ENCODE measurements at regions not wholly inside any gene's neighbourhood (a gene's known extent, or its start where the extent isn't known, plus 50 kb on each side); places are given as distances from the start of the nearest gene placed in this dataset.

DNA sequence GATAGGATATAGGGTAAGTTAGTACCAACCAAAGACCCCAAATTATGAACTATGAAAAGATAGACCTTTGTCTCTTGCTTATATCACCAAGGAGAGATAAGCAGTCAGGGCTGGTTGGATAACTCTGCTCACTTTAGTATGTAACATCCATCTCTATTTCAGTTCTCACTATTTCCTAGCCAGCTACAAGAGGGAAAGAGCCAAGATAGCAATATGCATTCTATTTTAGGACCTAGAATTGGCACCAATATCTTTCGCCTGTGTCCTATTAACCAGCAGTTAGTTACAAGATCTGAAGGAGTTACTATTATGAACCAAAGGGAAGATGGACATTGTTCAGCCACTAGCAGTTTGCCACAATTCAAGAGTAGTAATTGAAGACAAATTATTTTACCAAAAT is 457.5 kb downstream of the NSUN3 start:
- no peaks in the 10 kb centered on the region for H3K36me3 ChIP-seq (ENCODE audit: insufficient read depth, low read length)
- no peak overlapping the region for H3K27ac ChIP-seq (ENCODE audit: low read depth, low read length, poor library complexity, severe bottlenecking)
- no peaks in the 10 kb centered on the region for H3F3A ChIP-seq (ENCODE audit: insufficient read depth, low read length)
- H3K9ac ChIP-seq (ENCODE audit: low read length): no peak overlapping the region
- no peaks in the 10 kb centered on the region for H3K9me2 ChIP-seq (ENCODE audit: low read depth, low read length)
- TF ChIP-seq EZH2 (IDR thresholded peaks at IDR 0.05; ENCODE audit: borderline replicate concordance, low read length): no peak
- TF ChIP-seq, protein P1, sequence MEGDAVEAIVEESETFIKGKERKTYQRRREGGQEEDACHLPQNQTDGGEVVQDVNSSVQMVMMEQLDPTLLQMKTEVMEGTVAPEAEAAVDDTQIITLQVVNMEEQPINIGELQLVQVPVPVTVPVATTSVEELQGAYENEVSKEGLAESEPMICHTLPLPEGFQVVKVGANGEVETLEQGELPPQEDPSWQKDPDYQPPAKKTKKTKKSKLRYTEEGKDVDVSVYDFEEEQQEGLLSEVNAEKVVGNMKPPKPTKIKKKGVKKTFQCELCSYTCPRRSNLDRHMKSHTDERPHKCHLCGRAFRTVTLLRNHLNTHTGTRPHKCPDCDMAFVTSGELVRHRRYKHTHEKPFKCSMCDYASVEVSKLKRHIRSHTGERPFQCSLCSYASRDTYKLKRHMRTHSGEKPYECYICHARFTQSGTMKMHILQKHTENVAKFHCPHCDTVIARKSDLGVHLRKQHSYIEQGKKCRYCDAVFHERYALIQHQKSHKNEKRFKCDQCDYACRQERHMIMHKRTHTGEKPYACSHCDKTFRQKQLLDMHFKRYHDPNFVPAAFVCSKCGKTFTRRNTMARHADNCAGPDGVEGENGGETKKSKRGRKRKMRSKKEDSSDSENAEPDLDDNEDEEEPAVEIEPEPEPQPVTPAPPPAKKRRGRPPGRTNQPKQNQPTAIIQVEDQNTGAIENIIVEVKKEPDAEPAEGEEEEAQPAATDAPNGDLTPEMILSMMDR (IDR thresholded peaks at IDR 0.05; ENCODE audit: low read length): no peak
- H2AFZ ChIP-seq (ENCODE audit: low read length): no peak overlapping the region
- H3K4me3 ChIP-seq (ENCODE audit: low read depth, low read length, poor library complexity, severe bottlenecking): no peak overlapping the region
- H3K27me3 ChIP-seq (ENCODE audit: insufficient read depth, low read length): no peaks in the 10 kb centered on the region
- no peak overlapping the region for H3K4me2 ChIP-seq (ENCODE audit: low read length)
- no peaks in the 10 kb centered on the region for H3K79me2 ChIP-seq (ENCODE audit: insufficient read depth, low read length)
- no peaks in the 10 kb centered on the region for H3K4me1 ChIP-seq (ENCODE audit: insufficient read depth, low read length, severe bottlenecking)
- no peaks in the 10 kb centered on the region for H4K20me1 ChIP-seq (ENCODE audit: insufficient read depth, low read length)
- no peaks in the 10 kb centered on the region for H3K9me3 ChIP-seq (ENCODE audit: low read length)

DNA sequence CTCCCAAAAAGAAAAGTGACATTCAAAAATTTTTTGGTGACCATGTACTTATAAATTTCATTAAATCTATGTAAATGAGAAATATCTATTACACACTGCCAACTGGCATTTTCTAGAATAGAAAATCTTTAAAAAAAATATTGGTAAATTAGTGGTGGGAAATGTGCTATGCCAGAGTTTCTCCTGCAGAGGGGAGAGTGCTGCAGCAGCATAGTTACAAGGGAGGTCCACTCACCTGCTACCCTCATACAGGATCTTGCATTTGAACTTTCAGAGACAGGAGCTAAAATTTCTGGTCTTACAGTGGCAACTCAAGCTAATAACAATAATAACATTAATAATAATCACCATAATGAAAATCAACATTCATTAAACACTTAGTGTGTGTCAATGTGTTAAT is 459.6 kb downstream of the NSUN3 start:
- H2AFZ ChIP-seq (ENCODE audit: low read length): no peak overlapping the region
- H3K79me2 ChIP-seq (ENCODE audit: insufficient read depth, low read length): no peaks in the 10 kb centered on the region
- no peaks in the 10 kb centered on the region for H3K4me1 ChIP-seq (ENCODE audit: insufficient read depth, low read length, severe bottlenecking)
- no peaks in the 10 kb centered on the region for H3K9me2 ChIP-seq (ENCODE audit: low read depth, low read length)
- H3F3A ChIP-seq (ENCODE audit: insufficient read depth, low read length): no peaks in the 10 kb centered on the region
- H3K36me3 ChIP-seq (ENCODE audit: insufficient read depth, low read length): no peaks in the 10 kb centered on the region
- H3K4me2 ChIP-seq (ENCODE audit: low read length): no peak overlapping the region
- TF ChIP-seq, protein P1 (IDR thresholded peaks at IDR 0.05; ENCODE audit: low read length): no peak
- TF ChIP-seq EZH2 (IDR thresholded peaks at IDR 0.05; ENCODE audit: borderline replicate concordance, low read length): no peak
- no peak overlapping the region for H3K9ac ChIP-seq (ENCODE audit: low read length)
- no peaks in the 10 kb centered on the region for H3K27me3 ChIP-seq (ENCODE audit: insufficient read depth, low read length)
- H3K9me3 ChIP-seq (ENCODE audit: low read length): no peaks in the 10 kb centered on the region
- no peaks in the 10 kb centered on the region for H4K20me1 ChIP-seq (ENCODE audit: insufficient read depth, low read length)
- H3K27ac ChIP-seq (ENCODE audit: low read depth, low read length, poor library complexity, severe bottlenecking): no peak overlapping the region
- H3K4me3 ChIP-seq (ENCODE audit: low read depth, low read length, poor library complexity, severe bottlenecking): no peak overlapping the region

DNA sequence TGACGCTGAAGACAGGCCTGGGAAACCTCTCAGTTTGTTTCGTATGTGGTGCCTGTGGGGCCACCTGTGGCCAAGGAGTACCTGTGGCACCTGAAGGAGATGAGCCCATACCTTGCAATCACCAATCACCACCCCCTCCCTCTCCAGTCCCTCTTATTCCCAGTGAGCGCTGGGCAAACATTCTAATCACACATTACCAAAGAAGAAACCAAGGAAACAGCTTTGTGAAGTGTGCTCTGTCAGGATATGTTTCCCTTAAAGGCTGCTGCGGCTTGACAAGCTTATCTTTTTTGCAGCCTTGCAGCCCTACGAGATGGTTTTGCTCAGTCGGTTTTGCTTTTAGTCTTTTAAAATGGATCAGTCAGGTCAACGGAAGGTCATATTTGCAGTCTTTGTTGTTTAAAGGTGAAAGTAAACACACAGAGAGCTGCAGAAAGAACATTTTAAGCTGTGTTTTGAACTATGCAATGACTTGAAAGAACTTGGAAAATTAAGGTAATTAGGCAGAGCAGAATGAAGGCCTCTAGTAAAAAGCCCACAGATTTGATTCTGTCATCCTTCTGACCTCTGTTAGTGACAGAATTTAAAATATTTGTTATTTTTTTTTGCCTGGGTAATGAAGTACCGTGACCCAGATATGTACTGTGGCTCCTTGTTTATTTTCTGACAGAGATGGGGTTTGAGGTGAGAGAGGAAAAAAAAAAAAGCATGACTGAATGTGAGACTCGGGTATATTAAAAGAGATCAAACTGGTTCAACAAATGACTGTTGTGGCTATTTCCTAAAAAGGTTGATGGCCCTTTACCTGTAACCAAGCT is 461.4 kb downstream of the NSUN3 start:
- TF ChIP-seq, protein P1 (IDR thresholded peaks at IDR 0.05; ENCODE audit: low read length): no peak
- no peak for TF ChIP-seq EZH2 (IDR thresholded peaks at IDR 0.05; ENCODE audit: borderline replicate concordance, low read length)
- H3K4me2 ChIP-seq (ENCODE audit: low read length): no peak overlapping the region
- H3K4me3 ChIP-seq (ENCODE audit: low read depth, low read length, poor library complexity, severe bottlenecking): no peak overlapping the region
- no peaks in the 10 kb centered on the region for H4K20me1 ChIP-seq (ENCODE audit: insufficient read depth, low read length)
- no peak overlapping the region for H3K27ac ChIP-seq (ENCODE audit: low read depth, low read length, poor library complexity, severe bottlenecking)
- no peaks in the 10 kb centered on the region for H3K9me3 ChIP-seq (ENCODE audit: low read length)
- no peaks in the 10 kb centered on the region for H3K9me2 ChIP-seq (ENCODE audit: low read depth, low read length)
- no peak overlapping the region for H2AFZ ChIP-seq (ENCODE audit: low read length)
- H3K4me1 ChIP-seq (ENCODE audit: insufficient read depth, low read length, severe bottlenecking): no peaks in the 10 kb centered on the region
- no peaks in the 10 kb centered on the region for H3K79me2 ChIP-seq (ENCODE audit: insufficient read depth, low read length)
- no peak overlapping the region for H3K9ac ChIP-seq (ENCODE audit: low read length)
- no peaks in the 10 kb centered on the region for H3K27me3 ChIP-seq (ENCODE audit: insufficient read depth, low read length)
- no peaks in the 10 kb centered on the region for H3K36me3 ChIP-seq (ENCODE audit: insufficient read depth, low read length)
- H3F3A ChIP-seq (ENCODE audit: insufficient read depth, low read length): no peaks in the 10 kb centered on the region
